ENCODE measurements at regions not wholly inside any gene's neighbourhood (a gene's known extent, or its start where the extent isn't known, plus 50 kb on each side); places are given as distances from the start of the nearest gene placed in this dataset.

GRCh38 chr1:116287341-116288200, 85.5 kb upstream of the ATP1A1 start:
- TF ChIP-seq, protein P1, sequence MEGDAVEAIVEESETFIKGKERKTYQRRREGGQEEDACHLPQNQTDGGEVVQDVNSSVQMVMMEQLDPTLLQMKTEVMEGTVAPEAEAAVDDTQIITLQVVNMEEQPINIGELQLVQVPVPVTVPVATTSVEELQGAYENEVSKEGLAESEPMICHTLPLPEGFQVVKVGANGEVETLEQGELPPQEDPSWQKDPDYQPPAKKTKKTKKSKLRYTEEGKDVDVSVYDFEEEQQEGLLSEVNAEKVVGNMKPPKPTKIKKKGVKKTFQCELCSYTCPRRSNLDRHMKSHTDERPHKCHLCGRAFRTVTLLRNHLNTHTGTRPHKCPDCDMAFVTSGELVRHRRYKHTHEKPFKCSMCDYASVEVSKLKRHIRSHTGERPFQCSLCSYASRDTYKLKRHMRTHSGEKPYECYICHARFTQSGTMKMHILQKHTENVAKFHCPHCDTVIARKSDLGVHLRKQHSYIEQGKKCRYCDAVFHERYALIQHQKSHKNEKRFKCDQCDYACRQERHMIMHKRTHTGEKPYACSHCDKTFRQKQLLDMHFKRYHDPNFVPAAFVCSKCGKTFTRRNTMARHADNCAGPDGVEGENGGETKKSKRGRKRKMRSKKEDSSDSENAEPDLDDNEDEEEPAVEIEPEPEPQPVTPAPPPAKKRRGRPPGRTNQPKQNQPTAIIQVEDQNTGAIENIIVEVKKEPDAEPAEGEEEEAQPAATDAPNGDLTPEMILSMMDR (IDR thresholded peaks at IDR 0.05): no peak
- DNase-seq (ENCODE audit: low spot score): no peak
- Mint-ChIP-seq H3K27ac (ENCODE audit: unreplicated experiment) (no peak overlapping the region), H3K4me1 (ENCODE audit: low read depth) (peaks cover 4% of the 10 kb centered on the region), H3K36me3 (ENCODE audit: low read depth) (no peaks in the 10 kb centered on the region), H3K4me3 (ENCODE audit: unreplicated experiment) (no peak overlapping the region), H3K9me3 (ENCODE audit: low read depth) (no peaks in the 10 kb centered on the region), H3K27me3 (ENCODE audit: low read depth) (peaks cover 10% of the 10 kb centered on the region)

DNA sequence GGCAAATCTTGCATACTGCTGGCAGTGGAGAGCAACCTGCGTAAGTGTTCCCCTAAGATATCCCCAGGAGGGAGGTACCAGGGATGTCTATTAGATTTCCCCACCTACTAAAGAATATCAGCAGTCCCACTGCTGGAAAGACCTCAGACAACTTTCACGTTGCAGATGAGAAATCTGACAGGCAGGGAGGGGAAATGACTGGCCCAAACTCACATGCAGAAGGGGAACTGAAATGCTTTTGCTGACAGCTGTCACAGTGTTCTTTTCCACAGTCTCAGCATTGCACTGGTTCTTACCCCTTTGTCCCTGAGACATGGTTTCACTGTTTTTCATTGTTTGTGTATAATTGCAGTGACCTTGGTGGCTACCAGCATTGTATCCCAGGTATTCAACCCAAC, 84.8 kb upstream of the ATP1A1 start:
- Mint-ChIP-seq H3K9me3 (ENCODE audit: low read depth) (no peaks in the 10 kb centered on the region), H3K4me1 (ENCODE audit: low read depth) (peaks cover 4% of the 10 kb centered on the region), H3K4me3 (ENCODE audit: unreplicated experiment) (no peak overlapping the region), H3K27ac (ENCODE audit: unreplicated experiment) (no peak overlapping the region), H3K36me3 (ENCODE audit: low read depth) (no peaks in the 10 kb centered on the region), H3K27me3 (ENCODE audit: low read depth) (peaks cover 6% of the 10 kb centered on the region)
- TF ChIP-seq, protein P1 (IDR thresholded peaks at IDR 0.05): no peak
- DNase-seq (ENCODE audit: low spot score): no peak

GRCh38 chr1:116289193-116289592, 83.9 kb upstream of the ATP1A1 start:
- TF ChIP-seq, protein P1 (IDR thresholded peaks at IDR 0.05): no peak
- no peak for DNase-seq (ENCODE audit: low spot score)
- Mint-ChIP-seq H3K4me3 (ENCODE audit: unreplicated experiment) (no peak overlapping the region), H3K27ac (ENCODE audit: unreplicated experiment) (no peak overlapping the region), H3K36me3 (ENCODE audit: low read depth) (no peaks in the 10 kb centered on the region), H3K9me3 (ENCODE audit: low read depth) (no peaks in the 10 kb centered on the region), H3K4me1 (ENCODE audit: low read depth) (peaks cover 4% of the 10 kb centered on the region), H3K27me3 (ENCODE audit: low read depth) (peaks cover 2% of the 10 kb centered on the region)

DNA sequence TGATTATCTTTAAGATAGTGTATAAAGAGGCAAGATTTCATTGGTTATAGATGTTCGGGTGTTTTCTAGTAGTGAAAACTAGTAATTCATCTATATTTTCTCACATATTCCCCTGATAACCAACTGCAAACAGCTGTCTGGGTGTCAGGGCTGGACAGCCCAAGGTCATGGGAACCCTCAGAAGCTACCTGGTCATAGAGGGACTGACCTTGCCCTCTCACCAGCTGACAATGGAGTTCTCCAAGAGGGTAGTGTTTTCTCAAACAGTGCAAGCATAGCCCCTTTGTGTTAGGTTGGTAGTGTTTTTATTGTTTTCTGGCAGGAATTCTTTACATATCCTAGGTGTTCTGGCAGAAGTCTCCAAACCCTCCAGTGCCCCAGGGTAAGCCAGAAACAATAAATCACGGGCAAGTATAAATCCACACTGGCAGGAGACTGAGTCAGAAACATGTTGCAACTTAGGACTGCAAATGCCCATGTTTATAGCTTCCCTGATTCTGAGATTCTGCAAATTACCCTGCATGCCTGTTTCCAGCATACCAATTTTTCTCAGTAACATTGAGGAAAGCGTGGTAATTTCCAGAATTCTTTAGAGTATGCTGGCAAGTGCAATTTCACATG, 82.8 kb upstream of the ATP1A1 start:
- DNase-seq (ENCODE audit: low spot score): no peak
- Mint-ChIP-seq H3K36me3 (ENCODE audit: low read depth) (no peaks in the 10 kb centered on the region), H3K27ac (ENCODE audit: unreplicated experiment) (no peak overlapping the region), H3K9me3 (ENCODE audit: low read depth) (no peaks in the 10 kb centered on the region), H3K4me1 (ENCODE audit: low read depth) (peaks cover 4% of the 10 kb centered on the region), H3K4me3 (ENCODE audit: unreplicated experiment) (no peak overlapping the region), H3K27me3 (ENCODE audit: low read depth) (peaks cover 2% of the 10 kb centered on the region)
- TF ChIP-seq, protein P1 (IDR thresholded peaks at IDR 0.05): no peak

DNA sequence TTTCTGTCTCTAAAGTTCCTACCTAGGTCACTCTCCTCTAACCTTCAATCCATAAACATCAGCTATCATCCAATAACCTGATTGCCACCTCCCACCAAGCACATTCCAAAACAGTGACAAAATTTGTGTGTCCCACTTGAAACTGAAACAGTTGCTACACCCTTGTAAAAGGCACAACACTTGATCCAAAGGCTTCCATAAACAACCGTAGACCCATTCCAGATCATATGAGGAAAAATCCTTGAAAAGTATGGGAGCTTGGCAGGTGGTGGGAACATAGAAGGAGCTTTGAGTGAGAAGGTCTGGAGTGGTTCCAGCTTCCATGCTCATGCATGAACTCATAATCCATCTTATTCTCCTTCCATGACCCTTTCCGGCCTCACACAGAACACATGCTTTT, 82.0 kb upstream of the ATP1A1 start:
- Mint-ChIP-seq H3K4me1 (ENCODE audit: low read depth) (peaks cover 4% of the 10 kb centered on the region), H3K9me3 (ENCODE audit: low read depth) (no peaks in the 10 kb centered on the region), H3K27me3 (ENCODE audit: low read depth) (peaks cover 6% of the 10 kb centered on the region), H3K4me3 (ENCODE audit: unreplicated experiment) (no peak overlapping the region), H3K27ac (ENCODE audit: unreplicated experiment) (no peak overlapping the region), H3K36me3 (ENCODE audit: low read depth) (no peaks in the 10 kb centered on the region)
- TF ChIP-seq, protein P1 (IDR thresholded peaks at IDR 0.05): no peak
- no peak for DNase-seq (ENCODE audit: low spot score)
